ENCODE measurements at regions not wholly inside any gene's neighbourhood (a gene's known extent, or its start where the extent isn't known, plus 50 kb on each side); places are given as distances from the start of the nearest gene placed in this dataset.

DNA sequence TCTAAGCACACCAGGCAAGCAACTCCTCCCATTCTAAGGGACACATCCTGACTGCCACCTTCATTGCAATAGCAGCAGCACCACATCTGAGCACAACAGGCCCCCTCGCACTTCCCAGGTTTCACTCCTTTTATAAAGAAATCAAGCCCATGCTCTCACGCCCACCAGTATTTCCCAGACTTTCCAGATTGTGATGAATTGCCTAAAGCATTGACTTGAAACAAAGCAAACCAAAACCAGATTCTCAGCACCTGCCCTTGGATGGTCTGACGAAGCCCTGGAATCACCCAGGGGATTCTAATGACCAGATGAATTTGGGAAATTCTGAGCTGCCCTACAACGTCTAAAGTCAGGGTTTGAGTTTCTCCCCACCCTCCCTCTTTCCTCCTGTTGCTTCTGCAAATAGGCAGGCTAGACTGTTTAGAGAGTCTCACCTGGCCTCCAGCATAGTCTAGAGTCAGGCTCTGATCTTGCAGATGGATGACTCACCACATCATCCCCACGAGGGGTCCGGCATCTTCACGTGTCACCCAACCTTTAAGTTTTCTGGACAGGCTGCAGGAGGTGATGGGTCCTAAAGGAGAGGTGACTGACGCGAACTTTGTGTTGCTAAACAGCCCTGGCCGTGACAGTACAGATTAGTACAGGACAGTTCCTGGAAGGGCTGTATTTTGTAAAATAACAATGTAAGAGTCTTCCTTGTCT, 198.0 kb downstream of the SKIDA1 start:
- DNase-seq (ENCODE audit: low spot score) = no peak

DNA sequence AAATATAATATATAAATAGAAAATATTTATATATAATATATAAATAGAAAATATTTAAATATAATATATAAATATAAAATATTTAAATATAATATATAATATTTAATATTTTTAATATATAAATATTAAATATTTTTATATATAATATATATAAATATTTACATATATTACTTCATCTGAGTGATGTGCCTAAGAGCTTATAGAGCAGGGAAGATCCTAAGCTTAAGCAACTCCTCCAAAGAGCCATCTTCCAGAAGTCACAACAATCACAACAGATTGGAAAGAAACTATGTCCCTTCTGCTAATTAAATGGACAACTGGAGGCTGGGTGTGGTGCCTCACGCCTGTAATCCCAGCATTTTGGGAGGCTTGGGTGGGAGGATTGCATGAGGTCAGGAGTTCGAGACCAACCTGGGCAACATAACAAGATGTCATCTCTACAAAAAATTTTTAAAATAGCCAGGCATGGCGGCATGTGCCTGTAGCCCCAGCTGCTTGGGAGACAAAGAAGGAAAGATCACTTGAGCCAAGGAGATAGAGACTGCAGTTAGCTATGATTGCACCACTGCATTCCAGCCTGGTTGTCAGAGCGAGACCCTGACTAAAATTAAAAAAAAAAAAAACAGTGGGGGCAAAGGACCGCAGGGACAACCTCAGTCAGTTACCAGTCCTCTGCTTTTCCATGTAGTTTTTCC, 198.7 kb downstream of the SKIDA1 start:
- no peak for DNase-seq (ENCODE audit: low spot score)
- no peak for FAIRE-seq

More for the DNA sequence above, 198.0 kb downstream of the SKIDA1 start:
- FAIRE-seq = no peak

DNA sequence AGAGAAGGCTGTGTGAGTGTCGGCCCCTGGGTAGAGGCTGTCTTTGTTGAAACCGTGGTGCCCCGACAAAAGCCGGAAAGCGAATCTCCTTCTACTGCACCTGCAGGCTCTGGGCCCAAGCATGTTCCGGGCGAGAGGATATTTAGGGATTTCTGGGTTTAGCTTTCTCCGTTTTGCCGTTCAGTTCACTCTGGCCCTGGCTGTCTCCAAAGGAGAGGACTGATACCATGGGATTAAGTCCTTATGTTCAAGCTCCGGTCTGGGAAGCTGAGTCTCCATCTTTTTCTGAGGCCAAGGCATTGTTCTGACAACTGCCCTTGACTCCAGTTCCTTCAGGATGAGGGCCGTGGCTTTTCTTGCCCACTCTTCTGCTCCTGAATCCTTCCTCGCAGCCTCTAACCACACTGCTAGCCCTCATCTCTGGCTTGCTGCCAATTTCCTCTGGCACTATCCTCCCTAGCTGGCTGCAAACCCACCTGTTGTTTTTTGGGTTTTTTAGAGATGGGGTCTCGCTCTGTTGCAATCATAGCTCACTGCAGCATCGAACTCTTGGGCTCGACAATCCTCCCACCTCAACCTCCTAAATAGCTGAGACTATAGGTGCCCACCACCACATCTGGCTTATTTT, 206.8 kb downstream of the SKIDA1 start:
- peak; percentile 46 for DNase-seq (ENCODE audit: low spot score)
- no peak for FAIRE-seq

DNA sequence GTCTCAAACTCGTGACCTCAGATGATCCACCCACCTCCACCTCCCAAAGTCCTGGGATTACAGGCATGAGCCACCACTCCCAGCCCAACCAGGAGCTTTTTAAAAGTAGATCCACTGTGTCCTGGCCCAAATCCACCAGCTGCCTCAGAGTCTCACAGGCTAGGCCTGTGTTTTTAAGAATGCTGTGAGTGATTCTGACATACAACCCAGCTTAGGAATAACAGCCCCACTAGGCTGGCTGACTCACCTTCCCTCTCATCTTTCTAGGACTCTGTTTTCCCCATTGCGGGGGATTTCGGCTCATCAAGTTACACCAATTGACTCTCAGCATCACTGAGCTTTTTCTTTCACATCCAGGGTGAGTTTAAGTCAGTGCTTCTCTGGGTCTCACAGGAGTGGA, 207.6 kb downstream of the SKIDA1 start:
- DNase-seq (ENCODE audit: low spot score) = peak; percentile 41
- peak; percentile 59 for FAIRE-seq

DNA sequence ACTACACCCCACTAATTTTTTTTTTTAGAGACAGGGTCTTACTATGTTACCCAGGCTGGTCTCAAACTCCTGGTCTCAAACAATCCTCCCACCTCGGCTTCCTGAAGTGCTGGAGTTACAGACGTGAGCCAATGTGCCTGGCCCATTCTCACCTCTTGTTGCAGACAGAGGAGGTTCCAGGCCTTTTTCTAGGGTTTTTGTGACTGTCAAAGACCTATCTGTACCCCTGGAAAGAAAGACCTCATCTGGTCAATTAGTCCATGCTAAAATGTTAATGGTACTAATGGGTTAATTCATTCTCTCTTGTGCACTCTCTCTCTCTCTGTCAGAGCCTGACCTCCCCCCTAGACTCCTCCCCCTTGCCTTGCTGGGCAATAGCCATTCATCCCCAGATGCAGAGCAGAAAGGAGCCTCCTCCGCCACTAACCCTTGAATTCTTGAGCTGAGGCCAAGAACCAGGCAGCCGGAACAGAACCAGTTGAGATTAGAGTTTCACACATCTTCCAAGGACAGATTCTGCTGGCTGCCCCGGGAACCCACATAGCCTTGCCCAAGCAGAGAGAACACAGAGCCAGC, 209.7 kb downstream of the SKIDA1 start:
- FAIRE-seq = no peak
- DNase-seq (ENCODE audit: low spot score) = peak; percentile 88

DNA sequence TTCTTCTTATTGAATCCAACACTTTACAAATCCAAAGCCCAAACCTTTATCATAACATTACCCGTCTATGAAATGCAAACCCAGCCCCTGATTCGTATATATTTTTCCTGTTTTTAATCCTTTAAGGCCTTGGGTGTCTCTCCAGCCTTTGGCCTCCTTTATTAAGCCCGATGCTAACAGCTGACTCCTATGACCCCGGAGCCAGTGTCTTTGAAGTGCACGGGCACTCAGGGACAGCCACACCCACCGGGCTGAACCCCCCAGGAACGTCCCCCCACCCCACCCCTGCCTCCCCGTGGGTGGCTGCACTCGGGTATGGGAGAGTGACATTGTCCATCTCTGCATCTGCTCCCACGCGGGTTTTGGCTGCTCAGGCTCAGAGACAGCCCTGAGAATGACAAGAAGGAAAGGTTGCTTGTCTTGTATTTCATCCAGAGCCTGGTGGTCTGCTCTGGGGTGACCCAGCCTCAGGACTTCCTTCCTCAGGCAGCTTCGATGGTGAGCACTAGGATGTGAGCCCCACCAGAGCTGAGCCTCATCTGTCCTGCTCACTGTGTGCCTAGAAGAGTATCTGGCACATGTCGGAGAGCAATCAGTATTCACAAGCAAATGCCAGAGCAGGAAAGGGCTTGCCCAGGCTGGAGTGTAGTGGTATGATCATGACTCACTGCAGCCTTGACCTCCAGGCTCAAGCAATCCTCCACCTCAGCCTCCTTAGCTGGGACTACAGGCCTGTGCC, 210.4 kb downstream of the SKIDA1 start:
- DNase-seq (ENCODE audit: low spot score) (no peak), FAIRE-seq (peak; percentile 87)

DNA sequence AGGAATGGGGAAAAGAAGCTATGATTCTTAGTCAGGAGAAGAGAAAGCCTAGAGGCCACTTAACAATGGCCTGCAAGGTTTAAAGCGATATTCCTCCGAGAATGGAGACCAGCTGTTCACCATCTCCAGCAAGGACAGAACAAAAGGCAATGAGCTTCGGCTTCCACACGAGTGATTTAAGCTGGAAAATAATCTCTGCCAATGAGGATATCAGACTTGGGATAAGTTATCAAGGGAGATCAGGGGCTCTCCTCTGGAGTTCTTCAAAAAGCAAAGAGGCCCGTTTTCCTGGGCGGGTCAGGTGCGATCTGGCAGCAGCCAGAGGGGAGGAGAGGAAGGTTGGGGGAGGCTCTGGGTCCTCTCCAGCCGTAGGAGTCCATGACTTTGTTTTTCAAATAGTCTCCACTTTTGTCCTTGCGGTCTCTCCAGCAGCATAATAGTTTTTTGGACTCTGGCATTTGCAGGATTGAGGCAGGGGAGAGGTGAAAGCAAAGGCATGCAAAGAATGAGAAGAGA, 211.3 kb downstream of the SKIDA1 start:
- DNase-seq (ENCODE audit: low spot score) = no peak
- FAIRE-seq = no peak

DNA sequence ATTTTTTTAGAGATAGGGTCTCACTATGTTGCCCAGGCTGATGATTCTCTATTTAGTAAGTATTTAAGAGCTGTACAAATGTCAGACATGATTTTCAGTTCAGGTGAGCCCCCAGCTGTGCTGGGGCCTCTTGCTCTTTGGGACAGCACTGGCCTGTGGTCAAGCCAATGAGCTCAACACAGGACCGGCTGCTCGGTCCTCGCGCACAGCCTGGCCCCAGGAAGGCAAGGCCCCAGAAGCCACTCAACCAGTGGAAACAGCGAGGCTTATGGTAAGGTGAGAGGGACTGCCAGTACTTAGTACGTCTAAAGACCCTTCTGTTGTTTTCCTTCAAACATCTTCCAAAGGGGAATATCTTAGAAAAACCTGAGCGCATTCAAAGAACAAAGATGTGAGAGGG, 211.8 kb downstream of the SKIDA1 start:
- DNase-seq (ENCODE audit: low spot score) = no peak
- no peak for FAIRE-seq

DNA sequence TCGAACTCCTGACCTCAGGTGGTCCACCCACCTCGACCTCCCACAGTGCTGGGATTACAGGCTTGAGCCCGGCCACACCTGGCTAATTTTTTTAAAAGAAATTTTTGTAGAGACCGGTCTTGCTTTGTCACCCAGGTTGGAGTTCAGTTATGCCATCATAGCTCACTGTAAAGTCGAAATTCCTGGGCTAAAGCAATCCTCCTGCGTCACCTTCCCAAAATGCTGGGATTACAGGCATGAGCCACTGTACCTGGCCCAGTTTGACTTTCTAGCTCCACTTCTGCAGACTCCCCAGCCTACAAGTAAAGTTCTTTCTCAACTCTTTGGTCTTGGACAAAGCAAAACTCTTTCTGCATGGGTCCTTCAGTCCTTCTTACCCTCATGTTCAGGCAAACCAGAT, 214.1 kb downstream of the SKIDA1 start:
- FAIRE-seq (no peak), DNase-seq (ENCODE audit: low spot score) (no peak)

DNA sequence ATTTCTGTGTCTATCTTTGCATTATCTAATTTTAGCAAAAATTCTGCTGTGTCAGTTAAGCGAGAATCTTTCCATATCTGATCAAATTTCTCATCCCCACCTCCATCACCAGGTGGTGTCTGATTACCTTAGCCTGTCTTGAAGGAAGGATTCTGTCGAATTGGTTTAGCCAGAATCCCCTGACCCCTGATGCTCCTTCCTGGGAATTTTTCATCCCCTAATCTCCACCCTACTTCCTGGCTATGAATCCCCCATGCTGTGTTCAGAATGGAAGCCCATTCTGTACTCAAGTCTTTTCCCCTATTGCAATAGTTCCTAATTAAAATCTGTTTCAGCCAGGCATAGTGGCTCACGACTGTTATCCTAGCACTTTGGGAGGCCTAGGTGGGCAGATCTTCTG, 216.1 kb downstream of the SKIDA1 start:
- DNase-seq (ENCODE audit: low spot score) = no peak
- FAIRE-seq = no peak

DNA sequence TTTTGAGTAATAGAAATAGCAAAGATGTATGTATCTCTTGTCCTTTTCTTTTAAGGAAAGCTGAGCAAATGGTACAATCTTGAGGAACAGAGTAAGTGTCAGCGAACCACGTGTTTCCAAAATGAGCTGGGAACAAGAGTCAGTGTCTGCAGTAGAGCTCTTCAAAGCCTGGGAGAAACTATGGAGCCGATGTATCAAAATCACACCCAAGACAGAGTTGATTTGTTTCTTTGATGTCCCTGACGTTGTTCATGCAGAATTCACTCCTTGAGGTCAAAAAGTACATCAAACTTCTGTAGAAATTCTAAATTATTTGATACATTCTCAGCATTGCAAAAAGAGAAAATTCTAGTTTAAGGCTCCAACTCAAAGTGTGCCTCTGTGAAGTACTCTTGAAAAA, 216.5 kb downstream of the SKIDA1 start:
- DNase-seq (ENCODE audit: low spot score) (no peak), FAIRE-seq (no peak)

DNA sequence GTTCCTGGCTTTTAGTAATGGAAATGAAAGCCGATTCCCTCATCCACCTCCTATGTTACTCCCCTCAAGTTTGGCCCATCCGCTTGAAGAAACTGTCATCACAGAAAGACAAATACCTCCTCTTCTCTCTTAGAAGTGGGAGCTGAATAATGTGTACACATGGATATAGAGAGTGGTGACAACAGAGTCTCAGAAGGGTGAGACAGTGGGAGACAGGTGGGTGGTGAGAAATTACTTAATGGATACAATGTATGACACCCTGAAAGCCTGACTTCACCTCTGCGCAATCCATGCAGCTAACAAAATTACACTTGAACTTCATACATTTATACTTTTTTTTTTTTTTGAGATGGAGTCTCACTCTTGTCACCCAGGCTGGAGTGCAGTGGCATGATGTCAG, 217.5 kb downstream of the SKIDA1 start:
- DNase-seq (ENCODE audit: low spot score) (no peak), FAIRE-seq (no peak)

DNA sequence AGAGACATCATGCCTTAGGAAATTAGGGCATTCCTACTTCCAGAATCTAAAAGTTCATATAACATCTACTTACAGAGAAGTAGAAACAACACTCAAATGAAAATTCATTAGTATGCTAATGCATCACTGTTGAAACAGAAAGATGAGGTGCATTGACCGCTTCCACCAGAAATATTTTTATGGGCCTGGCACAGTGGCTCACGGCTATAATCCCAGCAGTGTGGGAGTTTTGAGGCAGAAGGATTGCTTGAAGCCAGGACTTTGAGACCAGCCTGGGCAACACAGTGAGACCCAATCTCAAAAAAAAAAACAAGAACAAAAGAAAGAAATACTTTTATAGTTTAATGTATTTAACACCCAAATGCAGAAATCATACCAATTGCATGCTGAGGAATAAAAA, 220.9 kb downstream of the SKIDA1 start:
- DNase-seq (ENCODE audit: low spot score) = no peak
- FAIRE-seq = no peak

DNA sequence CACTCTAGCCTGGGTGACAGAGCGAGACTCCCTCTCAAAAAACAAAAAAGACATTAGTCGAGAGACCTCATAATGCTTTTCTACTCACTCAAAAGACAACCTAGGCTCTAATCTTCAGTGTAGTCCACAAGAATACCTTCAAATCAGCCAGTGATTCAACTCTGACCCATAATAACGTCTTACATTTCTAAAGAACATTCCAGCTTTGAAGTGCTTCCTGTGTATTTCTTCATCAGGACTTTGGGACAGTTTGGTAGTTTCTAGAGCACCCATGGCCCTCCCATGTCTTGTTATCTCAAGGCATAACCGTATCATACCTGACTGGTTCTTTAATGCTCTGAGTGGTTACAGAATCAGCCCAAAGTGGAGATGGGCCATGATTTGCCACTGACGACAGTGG, 221.3 kb downstream of the SKIDA1 start:
- DNase-seq (ENCODE audit: low spot score) (no peak), FAIRE-seq (no peak)

DNA sequence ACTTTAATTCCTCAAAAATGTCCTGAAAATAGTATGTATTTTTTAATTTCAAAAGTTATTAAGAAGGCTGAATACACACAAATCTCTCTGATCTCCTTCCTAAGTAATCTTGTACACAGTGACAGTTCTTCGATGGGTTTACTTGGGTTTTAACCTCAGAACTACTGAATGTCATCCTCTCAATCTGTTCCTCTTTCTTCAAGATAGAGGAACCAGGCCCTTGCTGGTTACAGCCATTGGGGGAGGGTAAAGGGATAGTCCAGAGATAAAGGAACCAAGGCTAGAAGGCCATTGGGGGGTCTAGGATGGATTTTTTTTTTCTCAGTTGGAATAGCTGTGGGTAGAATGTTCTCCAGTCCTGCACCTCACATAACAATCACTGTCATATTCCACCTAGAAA, 224.9 kb downstream of the SKIDA1 start:
- no peak for DNase-seq (ENCODE audit: low spot score)
- FAIRE-seq = no peak

DNA sequence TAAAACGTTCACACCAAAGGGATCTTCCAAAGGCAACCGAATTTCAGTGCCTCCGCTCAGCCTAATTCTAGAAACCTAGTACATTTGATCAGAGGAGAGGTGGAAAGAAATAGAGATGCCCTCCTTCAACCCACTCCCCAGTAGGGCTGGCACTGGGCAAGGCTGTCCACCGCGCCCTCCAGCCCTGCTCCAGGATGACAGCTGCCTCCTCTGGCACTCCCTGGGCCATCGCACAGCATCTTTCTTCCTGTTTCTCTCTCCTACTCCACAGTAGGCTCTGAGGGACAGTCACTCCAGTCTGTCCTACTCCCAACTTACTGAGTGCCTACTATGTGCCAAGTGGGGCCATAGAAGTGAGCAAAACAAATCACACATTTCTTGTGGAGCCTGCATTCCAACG, 226.2 kb downstream of the SKIDA1 start:
- FAIRE-seq (peak; percentile 35), DNase-seq (ENCODE audit: low spot score) (no peak)

DNA sequence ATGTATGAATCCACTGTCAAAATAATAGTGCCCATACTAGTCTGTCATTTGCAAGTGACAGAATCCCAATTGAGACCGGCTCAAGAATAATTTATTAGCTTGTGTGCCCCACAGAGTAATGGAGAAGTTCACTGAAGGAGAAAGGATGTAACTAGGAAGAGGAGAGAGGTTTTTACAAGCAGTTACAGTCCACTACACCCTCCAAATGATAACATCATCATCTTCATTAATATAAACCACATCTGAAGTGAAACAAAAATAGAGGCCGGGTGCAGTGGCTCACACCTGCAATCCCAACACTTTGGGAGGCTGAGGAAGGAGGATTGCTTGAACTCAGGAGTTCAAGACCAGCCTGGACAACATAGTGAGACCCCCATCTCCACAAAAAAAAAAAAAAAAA, 226.8 kb downstream of the SKIDA1 start:
- FAIRE-seq (no peak), DNase-seq (ENCODE audit: low spot score) (no peak)

DNA sequence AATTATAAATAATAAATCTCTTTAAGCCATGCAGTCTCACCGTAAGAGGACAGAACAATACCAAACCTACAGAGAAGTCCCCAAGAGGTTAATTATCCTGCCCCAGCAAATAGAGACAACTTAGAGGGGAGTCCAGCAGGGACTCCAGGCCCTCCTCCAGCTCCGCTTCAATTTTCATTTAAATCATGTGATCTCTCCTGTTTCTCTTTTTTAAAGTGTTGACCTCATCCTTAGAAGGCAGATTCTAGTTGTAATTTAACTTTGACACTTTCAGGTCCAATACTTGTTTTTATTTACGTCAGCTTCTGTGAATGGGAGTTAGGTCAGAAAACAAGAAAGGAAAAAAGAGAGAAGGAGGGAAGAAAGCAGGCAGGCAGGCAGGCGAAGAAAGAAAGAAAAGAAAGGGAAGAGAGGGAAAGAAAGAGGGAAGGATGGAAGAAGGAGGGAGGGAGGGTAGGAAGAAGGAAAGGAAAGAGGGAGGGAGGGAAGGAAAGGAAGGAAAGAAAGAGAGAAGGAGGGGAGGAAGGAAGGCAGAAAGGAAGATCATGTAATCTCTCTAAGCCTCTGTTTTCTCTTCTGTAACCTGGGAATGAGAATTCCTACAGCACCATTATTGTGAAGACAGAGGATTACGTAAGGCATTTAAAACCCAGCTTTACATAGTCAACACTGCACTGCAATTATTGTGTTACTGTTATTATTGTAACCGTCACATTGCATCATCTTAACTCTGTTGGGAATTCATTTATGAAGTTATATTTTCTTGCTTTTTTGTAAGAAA, 227.7 kb downstream of the SKIDA1 start:
- DNase-seq (ENCODE audit: low spot score) = no peak
- FAIRE-seq = no peak

DNA sequence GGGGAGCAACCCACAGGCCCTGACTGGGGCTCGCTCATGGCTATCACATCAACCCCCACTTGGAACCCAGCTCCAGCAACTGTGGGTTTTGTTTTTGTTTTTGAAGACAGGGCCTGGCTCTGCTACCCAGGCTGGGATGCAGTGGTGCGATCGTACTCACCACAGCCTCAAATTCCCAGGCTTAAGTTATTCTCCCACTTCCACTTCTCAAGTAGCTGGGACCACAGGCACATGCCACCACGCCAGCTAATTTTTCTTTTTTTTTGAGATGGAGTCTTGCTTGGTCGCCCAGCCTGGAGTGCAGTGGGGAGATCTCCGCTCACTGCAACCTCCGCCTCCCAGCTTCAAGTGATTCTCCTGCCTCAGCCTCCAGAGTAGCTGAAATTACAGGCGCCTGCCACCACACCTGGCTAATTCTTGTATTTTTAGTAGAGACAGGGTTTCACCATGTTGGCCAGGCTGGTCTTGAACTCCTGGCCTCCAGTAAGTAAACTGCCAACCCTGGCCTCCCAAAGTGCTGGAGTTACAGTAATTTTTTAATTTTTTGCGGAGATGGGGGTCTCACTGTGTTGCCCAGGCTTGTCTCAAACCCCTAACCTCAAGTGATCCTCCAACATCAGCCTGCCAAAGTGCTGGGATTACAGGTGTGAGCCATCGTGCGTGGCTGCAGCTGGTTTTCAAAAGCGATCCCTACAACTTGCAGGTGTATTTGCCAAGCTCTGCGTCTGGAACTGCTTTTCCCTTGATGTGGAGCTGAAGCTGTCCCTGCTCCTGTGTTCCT, 228.7 kb downstream of the SKIDA1 start:
- DNase-seq (ENCODE audit: low spot score) = no peak
- no peak for FAIRE-seq

Measured in urothelium cell line (cell line).